GM23248 (cell line): ENCODE measurements at regions not wholly inside any gene's neighbourhood (a gene's known extent, or its start where the extent isn't known, plus 50 kb on each side); places are given as distances from the start of the nearest gene placed in this dataset.
A peak's percentile ranks its signal among the peaks of the same experiment; 100 is the strongest.
"Not testable (repeated sequence)": the region's sequence is repeated elsewhere in the genome, so short reads cannot be mapped to it uniquely, and the experiment has no call there.

Experiments used
- DNase-seq: peaks from one replicate; pipeline ENCODE4 v3.0.0-alpha.2; 2015
- H2AFZ ChIP-seq: fragments of 200-600 bp; sonication (generic); 2 replicates; pipeline ENCODE4 v1.6.1; 2016; ENCODE audit warnings: antibody characterized with exemption
- H3F3A ChIP-seq: fragments of 200-600 bp; sonication (generic); 2 replicates; pipeline ENCODE4 v1.6.1; 2016; ENCODE audit warnings: mild to moderate bottlenecking, antibody characterized with exemption, mixed run types; ENCODE audit not compliant: insufficient read depth
- H3K27ac ChIP-seq: fragments of 200-600 bp; sonication (generic); 2 replicates; pipeline ENCODE4 v1.5.1; 2016; ENCODE audit warnings: mild to moderate bottlenecking
- H3K27me3 ChIP-seq: fragments of 200-600 bp; sonication (generic); replicated peaks from 2 replicates; pipeline ENCODE4 v1.6.1; 2016; ENCODE audit warnings: mild to moderate bottlenecking; ENCODE audit not compliant: insufficient read depth
- H3K36me3 ChIP-seq: fragments of 200-600 bp; sonication (generic); 2 replicates; pipeline ENCODE4 v1.6.1; 2016; ENCODE audit warnings: low read depth, mild to moderate bottlenecking
- H3K4me1 ChIP-seq: fragments of 200-600 bp; sonication (generic); 2 replicates; pipeline ENCODE4 v1.6.1; 2016; ENCODE audit warnings: mild to moderate bottlenecking; ENCODE audit not compliant: insufficient read depth
- H3K4me2 ChIP-seq: fragments of 200-600 bp; sonication (generic); one replicate; pipeline ENCODE4 v1.6.1; 2016; ENCODE audit warnings: mild to moderate bottlenecking; ENCODE audit not compliant: unreplicated experiment
- H3K4me3 ChIP-seq: fragments of 200-600 bp; sonication (generic); 2 replicates; pipeline ENCODE4 v1.5.1; 2016; ENCODE audit warnings: mild to moderate bottlenecking
- H3K79me2 ChIP-seq: fragments of 200-600 bp; sonication (generic); 2 replicates; pipeline ENCODE4 v1.6.1; 2016; ENCODE audit warnings: mild to moderate bottlenecking; ENCODE audit not compliant: insufficient read depth
- H3K9ac ChIP-seq: fragments of 200-600 bp; sonication (generic); 2 replicates; pipeline ENCODE4 v1.6.1; 2016; ENCODE audit warnings: mild to moderate bottlenecking
- H3K9me2 ChIP-seq: fragments of 200-600 bp; sonication (generic); 2 replicates; pipeline ENCODE4 v1.6.1; 2016; ENCODE audit warnings: mixed run types, mild to moderate bottlenecking, moderate library complexity; ENCODE audit not compliant: insufficient read depth
- H3K9me3 ChIP-seq: fragments of 200-600 bp; sonication (generic); one replicate; pipeline ENCODE4 v1.6.1; 2017; ENCODE audit warnings: low read depth
- H4K20me1 ChIP-seq: fragments of 200-600 bp; sonication (generic); 2 replicates; pipeline ENCODE4 v1.6.0; 2016; ENCODE audit not compliant: insufficient read depth
- EZH2 ChIP-seq: fragments of 200-600 bp; sonication (generic); IDR thresholded peaks from 2 replicates; pipeline ENCODE4 v1.6.1; 2018; ENCODE audit warnings: antibody characterized with exemption, mild to moderate bottlenecking; ENCODE audit not compliant: insufficient read depth, poor library complexity, severe bottlenecking
- EZH2phosphoT487 ChIP-seq: fragments of 200-600 bp; sonication (generic); IDR thresholded peaks from 2 replicates; pipeline ENCODE4 v1.6.1; 2018; ENCODE audit warnings: antibody characterized with exemption, moderate library complexity, mild to moderate bottlenecking, low read depth; ENCODE audit not compliant: insufficient read depth
- WGBS, 2 experiments: methylation state at CpG; one replicate each; pipeline ENCODE4 v1.1.6; 2015 to 2017; ENCODE audit warnings: low lambda C conversion rate in 2 of 2, low coverage in 1 of 2; ENCODE audit errors: missing lambda C conversion rate in 2 of 2; 5-methylcytosine and 5-hydroxymethylcytosine counted together
- in situ Hi-C: fragments of 300-500 bp; cut with MboI; formaldehyde crosslinking; loops from 2 replicates; pipeline ENCODE4 v1.15.0; 2020

DNA sequence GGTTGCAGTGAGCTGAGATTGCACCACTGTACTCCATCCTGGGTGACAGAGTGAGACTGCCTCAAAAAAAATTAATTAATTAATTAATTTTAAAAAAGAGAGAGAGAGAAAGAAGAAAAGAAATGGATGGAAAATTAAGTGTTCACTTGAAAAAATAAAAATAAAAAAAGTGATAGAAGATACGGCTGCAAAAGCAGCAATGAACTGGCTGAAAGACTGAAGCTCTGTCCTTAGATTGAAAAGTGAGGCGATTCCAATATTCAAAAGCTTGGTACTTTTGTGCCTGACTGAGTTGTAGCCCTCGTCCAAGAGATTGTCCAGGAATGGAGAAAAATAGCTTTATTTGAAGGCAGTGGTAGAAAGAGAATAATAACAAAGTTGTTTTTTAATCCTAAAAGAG is 154.6 kb downstream of the ADSS2 start:
- no peak overlapping the region for H3K9ac ChIP-seq
- no peak overlapping the region for H3K4me3 ChIP-seq
- in situ Hi-C loops = no loop called here
- 78 to 86% methylated on average over 3 of the region's 3 CpGs for WGBS, 2 experiments
- no peak for DNase-seq
- H3K79me2 ChIP-seq = no peaks in the 10 kb centered on the region
- no peaks in the 10 kb centered on the region for H3K27me3 ChIP-seq
- no peak overlapping the region for H3K4me2 ChIP-seq
- TF ChIP-seq EZH2 (no peak), EZH2phosphoT487 (no peak)
- H3K36me3 ChIP-seq = no peaks in the 10 kb centered on the region
- no peak overlapping the region for H2AFZ ChIP-seq
- H3K9me2 ChIP-seq = no peaks in the 10 kb centered on the region
- H4K20me1 ChIP-seq = no peaks in the 10 kb centered on the region
- H3K9me3 ChIP-seq = no peaks in the 10 kb centered on the region
- H3K4me1 ChIP-seq = no peaks in the 10 kb centered on the region
- no peaks in the 10 kb centered on the region for H3F3A ChIP-seq
- H3K27ac ChIP-seq = no peak overlapping the region

DNA sequence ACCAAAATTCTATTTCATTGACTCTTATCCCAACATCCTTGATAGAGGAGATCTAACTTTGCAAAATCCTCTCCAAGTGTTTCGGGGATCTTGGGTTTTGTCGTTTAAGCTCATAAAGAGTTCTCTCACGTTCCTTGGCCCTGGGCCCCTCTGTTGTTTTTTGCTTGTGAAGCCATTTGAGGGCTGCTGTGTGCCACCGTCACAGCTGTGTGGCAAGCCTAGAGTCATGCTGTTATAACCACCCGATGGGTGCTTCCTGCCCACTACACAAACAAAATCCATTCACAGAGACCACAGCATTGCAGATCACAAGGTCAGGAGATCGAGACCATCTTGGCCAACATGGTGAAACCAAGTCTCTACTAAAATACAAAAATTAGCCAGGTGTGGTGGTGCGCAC is 154.1 kb downstream of the ADSS2 start:
- Histone ChIP-seq H3K9me3 (no peaks in the 10 kb centered on the region), H3K27ac (no peak overlapping the region), H3F3A (no peaks in the 10 kb centered on the region), H3K27me3 (no peaks in the 10 kb centered on the region), H3K79me2 (no peaks in the 10 kb centered on the region), H3K4me2 (no peak overlapping the region), H3K4me3 (no peak overlapping the region), H2AFZ (no peak overlapping the region), H3K9ac (no peak overlapping the region), H3K4me1 (peaks cover under 1% of the 10 kb centered on the region), H3K9me2 (no peaks in the 10 kb centered on the region), H4K20me1 (no peaks in the 10 kb centered on the region), H3K36me3 (no peaks in the 10 kb centered on the region)
- TF ChIP-seq EZH2 (no peak), EZH2phosphoT487 (no peak)
- 82 to 88% methylated on average over 7 of the region's 7 CpGs for WGBS, 2 experiments
- DNase-seq = no peak
- in situ Hi-C loops = no loop called here

DNA sequence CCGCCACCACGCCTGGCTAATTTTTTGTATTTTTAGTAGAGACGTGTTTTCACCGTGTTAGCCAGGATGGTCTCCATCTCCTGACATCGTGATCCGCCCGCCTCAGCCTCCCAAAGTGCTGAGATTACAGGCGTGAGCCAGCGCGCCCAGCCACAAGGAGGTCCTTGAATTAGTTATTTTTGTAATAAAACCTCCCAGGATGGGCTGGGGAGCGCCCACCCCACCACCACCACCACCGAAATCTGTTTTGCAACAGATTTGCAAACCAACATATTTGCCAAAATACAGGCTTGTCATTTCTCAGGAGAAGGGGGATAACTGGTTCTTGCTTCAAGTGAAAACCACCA is 151.7 kb downstream of the ADSS2 start:
- H3K4me1 ChIP-seq, DNase-seq, H3K9me2 ChIP-seq, H3K4me3 ChIP-seq, in situ Hi-C loops, H3K9me3 ChIP-seq, H4K20me1 ChIP-seq, H3K27me3 ChIP-seq, H3K27ac ChIP-seq, H3K36me3 ChIP-seq, H3K9ac ChIP-seq, H3K79me2 ChIP-seq, H3F3A ChIP-seq: not testable (repeated sequence)
- 87 to 97% methylated on average over 11 to 12 of the region's 12 CpGs for WGBS, 2 experiments
- H2AFZ ChIP-seq = peak overlapping the region; percentile 82
- peak overlapping the region; percentile 66 for H3K4me2 ChIP-seq

DNA sequence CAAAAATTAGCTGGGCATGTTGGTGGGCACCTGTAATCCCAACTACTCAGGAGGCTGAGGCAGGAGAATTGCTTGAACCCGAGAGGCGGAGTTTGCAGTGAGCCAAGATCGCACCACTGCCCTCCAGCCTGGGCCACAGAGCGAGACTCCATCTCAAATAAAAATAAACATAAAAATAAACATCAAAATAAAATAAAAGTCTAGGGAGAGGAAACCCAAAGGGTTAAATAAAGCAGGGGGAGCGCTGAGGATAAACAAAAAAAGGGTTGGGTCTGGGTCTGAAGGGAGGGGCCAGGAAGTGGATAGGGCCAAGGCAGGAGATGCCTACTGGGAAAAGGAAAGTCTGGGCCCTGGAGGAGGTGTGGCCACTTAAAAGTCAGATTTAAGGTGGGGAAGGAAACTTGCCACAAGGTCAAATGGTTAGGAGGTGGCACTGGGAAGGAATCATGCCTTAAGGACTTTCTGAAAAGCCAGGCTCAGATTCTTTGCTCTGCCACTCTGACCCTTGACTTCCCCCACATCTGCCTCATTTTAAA is 150.0 kb downstream of the ADSS2 start:
- Histone ChIP-seq H3K36me3 (no peaks in the 10 kb centered on the region), H3F3A (no peaks in the 10 kb centered on the region), H3K9ac (no peak overlapping the region), H3K4me2 (no peak overlapping the region), H3K79me2 (no peaks in the 10 kb centered on the region), H4K20me1 (no peaks in the 10 kb centered on the region), H2AFZ (no peak overlapping the region), H3K4me1 (peaks cover 3% of the 10 kb centered on the region), H3K9me2 (no peaks in the 10 kb centered on the region), H3K4me3 (no peak overlapping the region), H3K9me3 (no peaks in the 10 kb centered on the region), H3K27me3 (no peaks in the 10 kb centered on the region), H3K27ac (no peak overlapping the region)
- 79 to 86% methylated on average over 5 of the region's 5 CpGs for WGBS, 2 experiments
- TF ChIP-seq EZH2phosphoT487 = no peak
- no peak for TF ChIP-seq EZH2
- in situ Hi-C loops = no loop called here
- DNase-seq = no peak
